ENCODE measurements at regions not wholly inside any gene's neighbourhood (a gene's known extent, or its start where the extent isn't known, plus 50 kb on each side); places are given as distances from the start of the nearest gene placed in this dataset.
"Not testable (repeated sequence)": the region's sequence is repeated elsewhere in the genome, so short reads cannot be mapped to it uniquely, and the experiment has no call there.

- DNase-seq (ENCODE audit: low spot score) = no peak
These were observed 54.4 kb upstream of the GRIP1 start for GRCh38 chr12:66733321-66733720.

- no peak for DNase-seq (ENCODE audit: low spot score)
These were observed 55.0 kb upstream of the GRIP1 start for GRCh38 chr12:66733839-66734238.

- DNase-seq (ENCODE audit: low spot score) = no peak
These were observed 56.4 kb upstream of the GRIP1 start for GRCh38 chr12:66735275-66735674.

GRCh38 chr12:66736931-66737330 lies 58.1 kb upstream of the GRIP1 start:
- no peak for DNase-seq (ENCODE audit: low spot score)

GRCh38 chr12:66739266-66739665 lies 60.4 kb upstream of the GRIP1 start:
- DNase-seq (ENCODE audit: low spot score) = no peak

GRCh38 chr12:66739940-66740651 lies 61.2 kb upstream of the GRIP1 start:
- no peak for DNase-seq (ENCODE audit: low spot score)

- DNase-seq (ENCODE audit: low spot score) = no peak
These were observed 61.9 kb upstream of the GRIP1 start for GRCh38 chr12:66740732-66741131.

- no peak for DNase-seq (ENCODE audit: low spot score)
These were observed 63.0 kb upstream of the GRIP1 start for GRCh38 chr12:66741919-66742318.

- no peak for DNase-seq (ENCODE audit: low spot score)
These were observed 63.9 kb upstream of the GRIP1 start for GRCh38 chr12:66742508-66743367.

- no peak for DNase-seq (ENCODE audit: low spot score)
These were observed 65.6 kb upstream of the GRIP1 start for GRCh38 chr12:66744461-66744860.

- no peak for DNase-seq (ENCODE audit: low spot score)
These were observed 66.1 kb upstream of the GRIP1 start for GRCh38 chr12:66744956-66745383.

- no peak for DNase-seq (ENCODE audit: low spot score)
These were observed 67.8 kb upstream of the GRIP1 start for GRCh38 chr12:66746489-66747201.

- DNase-seq (ENCODE audit: low spot score) = no peak
These were observed 72.7 kb upstream of the GRIP1 start for GRCh38 chr12:66751432-66752113.

GRCh38 chr12:66753810-66754209 lies 74.9 kb upstream of the GRIP1 start:
- DNase-seq (ENCODE audit: low spot score) = no peak

GRCh38 chr12:66755727-66756395 lies 77.0 kb upstream of the GRIP1 start:
- DNase-seq (ENCODE audit: low spot score) = no peak

GRCh38 chr12:66756631-66757030 lies 77.8 kb upstream of the GRIP1 start:
- DNase-seq (ENCODE audit: low spot score) = no peak

GRCh38 chr12:66760122-66760521 lies 81.2 kb upstream of the GRIP1 start:
- DNase-seq (ENCODE audit: low spot score) = not testable (repeated sequence)

GRCh38 chr12:66763467-66763866 lies 84.6 kb upstream of the GRIP1 start:
- no peak for DNase-seq (ENCODE audit: low spot score)

GRCh38 chr12:66765204-66765603 lies 86.3 kb upstream of the GRIP1 start:
- no peak for DNase-seq (ENCODE audit: low spot score)

- no peak for DNase-seq (ENCODE audit: low spot score)
These were observed 88.7 kb upstream of the GRIP1 start for GRCh38 chr12:66767536-66767935.

GRCh38 chr12:66768293-66768692 lies 89.4 kb upstream of the GRIP1 start:
- DNase-seq (ENCODE audit: low spot score) = no peak
